CD4-positive, alpha-beta T cell treated with Interleukin-2 at 100 ng/mL for 4 hours (primary cell): ENCODE measurements at regions not wholly inside any gene's neighbourhood (a gene's known extent, or its start where the extent isn't known, plus 50 kb on each side); places are given as distances from the start of the nearest gene placed in this dataset.

Source experiments
- DNase-seq: peaks from one replicate; pipeline ENCODE4 v3.0.0-alpha.2; 2020; ENCODE audit warnings: low spot score

DNA sequence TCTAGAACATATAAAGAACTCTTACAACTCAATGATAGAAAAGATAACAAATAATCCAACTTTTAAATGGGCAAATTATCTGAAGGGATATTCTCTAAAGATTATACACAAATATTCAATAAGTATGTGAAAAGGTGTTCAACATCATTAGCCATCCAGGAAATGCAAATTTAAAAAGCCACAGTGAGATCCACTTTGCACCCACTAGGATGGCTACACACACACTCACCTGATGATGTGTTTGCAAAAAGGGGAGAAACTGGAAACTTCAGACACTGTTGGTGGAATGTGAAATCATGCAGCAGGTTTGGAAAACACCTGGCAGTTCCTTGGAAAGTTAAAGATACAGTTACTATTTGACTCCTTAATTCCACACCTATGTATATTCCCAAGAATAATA lies 87.2 kb upstream of the GYPC start:
- no peak for DNase-seq

DNA sequence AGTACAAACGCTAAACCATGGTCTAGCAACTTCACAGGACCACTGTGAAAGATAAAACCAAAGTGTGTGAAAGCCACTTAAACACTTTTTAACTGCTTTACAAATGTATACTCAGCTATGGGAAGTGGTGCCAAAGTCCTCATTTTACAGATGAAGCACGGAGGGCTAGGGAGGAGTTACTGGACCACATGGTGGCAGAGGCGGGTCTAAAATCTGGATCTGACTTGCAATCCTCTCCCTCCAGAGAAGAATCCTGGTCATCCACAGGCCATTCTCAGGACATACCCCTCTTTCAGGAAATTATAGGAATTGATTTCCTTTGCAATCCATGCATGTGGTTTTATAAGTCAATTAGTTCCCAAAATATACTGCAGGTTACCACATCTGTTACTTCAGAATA lies 84.6 kb upstream of the GYPC start:
- DNase-seq = no peak

- no peak for DNase-seq
Measured at GRCh38 chr2:126575631-126576030, 80.3 kb upstream of the GYPC start.

DNA sequence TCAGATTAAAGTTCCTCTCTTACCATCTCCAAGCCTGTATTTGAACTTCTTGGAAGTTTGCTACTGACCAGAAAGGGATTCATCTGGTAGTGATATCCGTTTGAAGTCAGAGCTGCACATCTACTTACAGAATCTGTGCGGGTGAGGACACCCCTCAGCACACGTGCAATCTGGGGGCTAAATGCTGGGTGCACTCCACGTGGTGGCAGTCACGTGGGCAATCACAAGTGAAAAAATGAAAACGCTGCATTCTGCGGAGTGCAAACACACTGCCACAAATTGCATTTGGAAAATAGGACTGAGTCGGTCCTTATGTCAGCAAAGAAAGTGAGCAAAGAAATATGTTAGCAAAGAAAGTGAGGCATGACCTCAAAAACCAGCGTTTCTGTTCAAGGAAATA lies 76.1 kb upstream of the GYPC start:
- DNase-seq = no peak

- DNase-seq = no peak
Measured at GRCh38 chr2:126586317-126586716, 69.6 kb upstream of the GYPC start.

DNA sequence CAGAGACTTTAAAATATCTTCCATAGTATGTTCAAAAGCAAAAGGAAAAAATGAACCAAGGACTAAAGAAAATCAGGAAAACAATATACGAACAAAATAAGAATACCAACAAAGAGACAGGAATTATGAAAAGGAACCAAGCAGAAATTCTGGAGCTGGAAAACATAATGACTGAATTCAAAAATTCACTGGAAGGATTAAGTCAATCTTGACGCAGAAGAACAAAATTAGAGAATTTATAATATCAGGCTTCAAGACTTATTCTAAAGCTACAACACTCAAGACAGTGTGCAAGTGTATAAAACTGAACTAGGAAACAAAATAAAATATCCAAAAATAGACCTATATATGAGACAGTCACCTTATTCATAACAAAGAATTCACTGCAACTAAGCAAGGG lies 56.9 kb upstream of the GYPC start:
- no peak for DNase-seq

- no peak for DNase-seq
Measured at GRCh38 chr2:126600742-126601141, 55.2 kb upstream of the GYPC start.

GRCh38 chr2:126602334-126602733 lies 53.6 kb upstream of the GYPC start:
- DNase-seq = no peak
